ENCODE measurements at regions not wholly inside any gene's neighbourhood (a gene's known extent, or its start where the extent isn't known, plus 50 kb on each side); places are given as distances from the start of the nearest gene placed in this dataset.
"Not testable (repeated sequence)": the region's sequence is repeated elsewhere in the genome, so short reads cannot be mapped to it uniquely, and the experiment has no call there.

DNA sequence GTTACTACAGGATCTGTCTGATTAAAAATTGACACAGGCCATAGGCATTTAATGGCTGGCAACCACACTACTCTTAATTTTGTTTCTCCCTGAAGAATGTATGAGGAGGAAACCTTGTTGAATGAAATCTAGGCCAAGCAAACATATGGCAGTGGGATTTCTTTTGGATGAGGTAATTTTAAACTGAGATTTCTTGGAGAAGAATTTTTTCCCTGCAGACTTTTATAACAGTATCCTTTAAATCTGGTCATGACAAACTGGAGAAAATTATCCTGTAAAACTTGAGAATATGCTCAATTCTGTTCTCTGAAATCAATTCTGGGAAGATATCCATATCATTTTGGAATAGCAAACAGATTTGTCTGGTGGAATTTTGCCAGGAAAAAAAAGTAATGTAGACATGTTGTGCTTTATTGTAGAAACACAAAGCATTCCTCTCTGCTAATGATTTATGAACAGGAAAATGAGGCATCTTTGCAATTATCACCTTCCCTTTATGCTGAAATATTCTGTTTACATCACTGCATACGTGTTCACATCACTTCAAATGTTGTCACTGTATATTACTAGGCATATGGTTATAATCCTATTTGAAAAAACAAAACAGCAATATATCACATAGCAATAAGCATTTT, 108.3 kb upstream of the ARSJ start:
- no peak for DNase-seq (ENCODE audit: low read depth)

DNA sequence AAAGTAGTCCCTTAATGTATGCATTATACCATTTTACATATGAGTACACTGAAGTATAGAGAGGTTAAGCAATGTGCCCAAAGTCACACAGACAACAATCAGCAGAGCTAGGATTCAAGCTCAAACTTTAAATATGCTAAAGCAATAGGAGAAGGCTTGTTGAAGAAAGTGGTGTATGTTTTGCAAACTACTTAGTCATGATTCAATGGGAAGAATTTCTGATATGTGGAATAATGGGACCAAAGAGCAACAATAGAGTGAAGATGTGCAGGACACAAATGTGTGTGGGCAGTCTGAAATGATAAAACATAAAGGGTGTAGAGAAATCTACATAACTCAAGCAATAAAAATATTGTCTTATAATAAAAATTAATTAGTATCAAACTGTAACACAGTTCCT, 109.0 kb upstream of the ARSJ start:
- no peak for DNase-seq (ENCODE audit: low read depth)

DNA sequence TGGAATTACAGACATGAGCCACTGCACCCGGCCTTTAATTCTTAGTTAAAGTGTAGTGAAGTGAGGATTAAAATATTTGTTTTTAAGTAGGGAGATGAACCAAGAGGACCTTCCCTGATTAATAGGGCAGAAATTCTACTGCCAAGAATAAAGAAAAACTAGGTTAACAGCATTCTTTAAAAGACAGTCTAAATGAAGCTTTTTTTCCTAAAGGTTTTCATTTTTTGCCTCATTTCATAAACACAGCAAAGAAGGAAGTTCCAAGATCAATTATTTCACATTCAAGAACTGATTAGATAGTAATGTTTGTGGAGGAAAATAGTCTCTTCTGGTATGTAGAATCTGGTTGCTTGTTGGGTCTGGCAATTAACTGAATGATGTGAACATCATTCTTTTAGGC, 112.1 kb upstream of the ARSJ start:
- no peak for DNase-seq (ENCODE audit: low read depth)

DNA sequence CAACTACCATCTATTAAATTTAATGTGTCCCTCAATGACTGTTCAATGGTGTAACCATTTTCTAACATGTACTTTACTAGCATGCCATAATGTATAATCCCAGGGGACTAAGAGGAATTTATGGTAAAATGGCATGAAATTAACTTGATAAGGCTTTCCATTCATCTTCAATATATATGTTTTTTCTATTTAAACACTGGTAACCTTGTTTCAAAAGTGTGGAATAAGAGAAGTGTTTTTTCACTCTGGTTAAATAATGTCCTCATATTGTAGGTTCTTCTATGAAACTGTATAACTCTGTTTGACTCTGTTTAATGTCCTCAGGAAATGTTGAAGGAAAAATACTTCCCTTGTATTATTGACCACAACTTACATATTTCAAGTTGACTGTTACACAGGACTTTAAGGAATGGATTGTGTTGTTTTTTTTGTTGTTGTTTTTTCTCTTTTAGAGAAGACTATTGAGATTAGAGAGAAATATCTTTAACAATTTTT, 113.8 kb upstream of the ARSJ start:
- no peak for DNase-seq (ENCODE audit: low read depth)

DNA sequence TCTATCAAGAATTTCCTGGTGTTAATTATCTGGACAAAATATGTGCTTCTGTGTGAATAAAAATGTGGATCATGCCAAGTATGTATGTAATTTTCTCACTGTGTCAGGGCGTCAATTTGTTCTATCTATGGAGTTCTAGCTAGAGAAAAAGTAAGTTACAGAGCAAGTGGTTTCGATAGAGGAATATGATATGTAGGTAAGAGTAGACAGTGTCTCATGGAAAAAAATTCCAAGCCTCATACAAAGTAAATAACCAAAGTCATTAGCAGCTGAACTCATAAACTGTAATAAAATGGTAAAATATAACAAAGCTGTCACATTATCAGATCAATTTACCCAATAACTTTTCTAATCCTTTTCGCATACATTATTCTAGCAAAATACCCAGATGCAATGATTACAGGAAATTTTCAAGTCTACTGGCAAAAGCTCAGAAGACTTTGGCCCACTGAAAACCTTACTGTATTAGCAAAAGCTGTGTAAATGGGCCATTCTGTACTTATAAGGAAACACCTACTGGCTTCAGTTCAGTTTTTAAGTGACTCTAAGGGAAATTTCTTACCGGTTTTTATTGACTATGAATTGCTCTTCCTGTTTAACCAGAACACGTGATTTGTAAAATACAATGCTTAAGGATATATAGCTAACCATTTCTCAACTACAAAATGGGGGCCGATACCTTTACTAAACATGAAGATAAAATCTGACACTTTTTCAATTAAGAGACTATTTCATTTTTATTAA, 121.0 kb upstream of the ARSJ start:
- no peak for DNase-seq (ENCODE audit: low read depth)

DNA sequence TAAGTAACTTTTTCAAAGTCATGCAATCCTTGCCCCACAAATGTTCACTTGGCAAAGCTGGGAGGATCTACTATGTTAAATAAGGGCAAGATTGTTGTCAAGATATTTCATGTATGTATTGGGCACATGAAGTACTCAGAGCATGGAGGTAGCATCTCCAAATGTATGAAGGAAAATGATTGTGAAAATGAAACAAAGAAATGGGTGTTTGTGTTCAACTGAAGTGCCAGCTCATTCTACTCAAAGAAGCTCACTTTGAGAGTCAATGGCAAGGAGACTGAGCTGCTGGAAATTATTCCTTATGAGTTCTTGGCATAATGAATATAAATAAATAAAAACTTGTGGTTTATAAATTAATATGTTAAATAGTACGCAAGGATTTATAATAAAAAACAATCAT, 124.5 kb upstream of the ARSJ start:
- no peak for DNase-seq (ENCODE audit: low read depth)

DNA sequence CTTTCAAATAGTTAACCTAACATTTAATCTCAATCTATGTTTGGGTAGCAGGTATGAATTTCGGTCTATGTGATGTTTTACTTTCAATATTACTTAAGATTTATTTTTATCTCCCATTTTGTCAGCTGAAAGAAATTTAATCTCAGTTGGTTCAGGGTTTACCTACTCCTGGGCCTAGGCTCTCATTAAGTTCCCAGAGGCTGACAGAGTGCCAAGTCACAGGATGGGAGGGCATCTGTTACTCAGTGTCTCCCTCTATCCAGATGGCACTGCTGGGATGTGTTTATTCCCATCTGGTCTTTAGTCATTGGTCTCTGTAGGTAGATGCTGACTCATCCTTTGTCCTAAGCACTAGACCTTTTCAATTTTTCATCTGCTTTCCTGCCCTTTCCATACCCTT, 129.4 kb upstream of the ARSJ start:
- no peak for DNase-seq (ENCODE audit: low read depth)

DNA sequence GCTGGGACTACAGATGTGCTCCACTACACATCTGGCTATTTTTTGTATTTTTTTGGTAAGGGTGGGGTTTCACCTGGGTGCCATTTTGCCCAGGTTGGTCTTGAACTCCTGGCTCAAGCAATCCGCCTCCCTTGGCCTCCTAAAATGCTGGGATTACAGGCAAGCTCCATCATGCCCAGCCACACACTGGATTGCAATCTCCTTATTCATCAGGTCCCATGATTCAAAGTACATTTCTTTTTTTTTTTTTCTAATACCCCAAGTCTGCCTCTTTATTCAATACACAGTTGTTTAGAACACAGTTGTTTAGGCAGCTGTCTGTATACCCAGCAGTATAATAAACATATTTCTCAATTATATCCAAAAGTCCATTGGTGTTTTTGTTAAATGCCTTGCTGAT, 130.3 kb upstream of the ARSJ start:
- DNase-seq (ENCODE audit: low read depth), result no peak

DNA sequence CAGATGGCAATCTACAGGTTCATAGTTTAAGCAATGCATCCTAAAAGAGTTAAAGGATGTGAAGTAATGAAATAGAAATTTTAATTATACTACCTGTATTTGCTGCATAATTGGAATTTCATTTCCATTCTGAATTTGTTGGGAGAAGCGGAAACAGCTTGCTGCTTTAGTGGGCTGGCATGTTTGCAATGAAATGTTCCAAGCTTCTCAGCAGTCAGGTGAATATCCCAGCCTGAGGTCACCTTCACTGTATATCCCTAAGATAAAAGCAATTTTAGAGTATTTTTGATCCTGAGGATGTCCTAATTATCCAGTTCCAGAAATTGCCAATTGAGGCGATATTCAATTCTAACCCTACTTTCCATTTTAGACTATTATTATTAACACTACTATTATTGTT, 136.1 kb upstream of the ARSJ start:
- DNase-seq (ENCODE audit: low read depth), result no peak

DNA sequence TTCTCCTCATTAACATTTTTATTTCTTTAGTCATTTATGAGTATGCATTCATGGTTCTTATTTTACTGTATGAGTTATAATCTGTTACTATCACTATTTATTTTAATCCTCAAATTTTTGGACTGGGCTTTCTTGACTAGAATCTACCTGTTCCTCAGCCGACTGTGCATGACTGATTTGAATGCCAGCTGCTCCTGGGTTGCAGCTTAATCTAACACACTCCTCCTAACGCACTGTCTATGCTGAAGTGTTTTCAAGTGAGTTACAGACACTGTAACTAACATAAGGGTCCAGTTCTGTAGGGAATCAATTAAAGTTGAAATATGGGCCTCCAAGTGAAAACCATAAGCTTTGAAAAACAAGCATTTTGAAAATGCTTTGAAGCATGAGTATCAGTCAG, 137.4 kb upstream of the ARSJ start:
- no peak for DNase-seq (ENCODE audit: low read depth)

DNA sequence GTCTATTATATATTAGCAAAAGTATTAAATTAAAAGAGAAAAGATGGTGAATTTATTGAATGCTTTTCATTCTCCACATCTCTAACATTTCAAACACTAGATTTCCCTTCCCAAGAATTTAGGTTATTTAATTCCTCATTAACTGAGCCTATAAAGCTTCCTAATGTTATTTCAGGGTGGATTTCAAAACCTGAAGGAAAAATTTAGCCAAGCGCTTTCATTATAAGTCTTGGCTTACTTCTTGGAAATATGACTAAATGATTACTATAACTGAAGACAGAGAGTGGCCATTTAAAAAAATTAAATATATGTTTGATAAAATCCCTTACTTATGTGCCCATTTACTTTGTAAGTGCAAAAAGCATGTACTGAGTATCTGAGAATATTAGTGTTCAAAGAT, 141.8 kb upstream of the ARSJ start:
- DNase-seq (ENCODE audit: low read depth), result no peak

DNA sequence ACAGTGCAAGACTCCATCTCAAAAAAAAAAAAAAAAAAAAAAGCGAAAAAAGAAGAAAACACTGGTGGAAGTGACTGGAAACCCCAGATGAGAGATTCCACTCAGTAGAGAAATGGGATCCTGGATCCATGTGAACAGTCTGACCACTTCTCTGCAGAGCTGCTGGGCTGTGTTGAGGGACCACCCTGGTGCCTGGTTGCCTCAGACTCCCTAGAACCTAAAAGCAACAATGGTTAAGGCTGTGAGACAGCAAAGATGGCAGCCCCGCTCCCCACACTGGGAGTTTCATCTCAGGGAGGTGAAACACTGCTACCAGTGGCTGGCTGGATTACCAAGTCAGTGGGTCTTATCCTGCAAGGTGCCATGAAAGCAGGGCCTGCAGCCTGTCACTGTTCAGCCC, 152.8 kb upstream of the ARSJ start:
- DNase-seq (ENCODE audit: low read depth), result no peak

DNA sequence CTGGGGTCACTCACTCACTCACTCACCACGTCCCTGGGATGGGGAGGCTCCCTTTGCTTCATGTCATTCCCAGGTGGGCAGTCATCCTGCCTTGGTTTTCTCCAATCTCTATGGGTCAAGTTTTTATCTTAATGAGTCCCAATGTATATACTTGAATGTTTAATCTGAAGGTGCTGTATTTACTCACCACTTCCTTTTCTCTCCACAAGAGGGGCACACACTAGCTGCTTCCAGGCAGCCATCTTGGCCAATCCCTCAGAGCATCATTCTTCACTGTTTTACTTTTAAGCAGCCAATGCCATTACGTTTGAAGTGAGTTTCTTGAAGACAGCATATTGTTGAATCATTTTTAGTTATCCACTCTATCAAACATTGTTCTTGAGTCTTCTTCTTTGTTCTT, 153.4 kb upstream of the ARSJ start:
- DNase-seq (ENCODE audit: low read depth), result no peak

DNA sequence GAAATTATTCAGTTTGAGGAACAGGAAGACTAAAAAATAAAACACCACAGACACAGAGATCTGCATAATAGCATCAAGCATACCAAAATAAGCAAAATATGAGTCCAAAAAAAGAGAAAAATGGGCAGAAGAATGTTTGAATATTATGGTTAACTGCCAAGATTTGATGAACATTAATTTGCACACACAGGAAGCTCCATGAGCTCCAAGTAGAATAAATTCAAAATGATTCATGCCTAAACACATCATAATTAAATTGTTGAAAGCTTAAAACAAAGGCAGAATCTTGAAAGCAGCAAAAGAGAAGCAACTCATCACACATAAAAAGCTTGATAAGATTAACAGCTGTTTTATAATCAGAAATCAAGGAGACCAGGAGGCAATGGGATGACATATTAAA, 156.6 kb upstream of the ARSJ start:
- DNase-seq (ENCODE audit: low read depth), result no peak

DNA sequence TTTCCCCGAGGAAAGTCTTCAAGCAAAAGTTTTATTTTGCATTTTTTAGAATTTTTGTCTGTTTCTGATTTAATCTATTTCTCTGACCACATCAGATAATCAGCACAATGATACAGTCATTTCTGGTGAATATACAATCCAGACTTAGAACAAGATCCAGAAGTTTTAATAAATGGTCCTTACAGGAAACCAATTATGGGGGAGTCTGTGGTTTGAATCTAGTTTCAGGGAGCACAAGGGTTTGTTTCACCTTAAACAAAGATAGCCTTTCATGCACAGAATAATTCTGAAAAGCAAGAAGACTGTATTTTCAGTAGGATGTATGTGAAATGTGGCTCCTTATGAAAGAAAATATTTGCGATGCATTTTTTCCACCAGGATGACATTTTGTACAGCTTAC, 158.5 kb upstream of the ARSJ start:
- no peak for DNase-seq (ENCODE audit: low read depth)

DNA sequence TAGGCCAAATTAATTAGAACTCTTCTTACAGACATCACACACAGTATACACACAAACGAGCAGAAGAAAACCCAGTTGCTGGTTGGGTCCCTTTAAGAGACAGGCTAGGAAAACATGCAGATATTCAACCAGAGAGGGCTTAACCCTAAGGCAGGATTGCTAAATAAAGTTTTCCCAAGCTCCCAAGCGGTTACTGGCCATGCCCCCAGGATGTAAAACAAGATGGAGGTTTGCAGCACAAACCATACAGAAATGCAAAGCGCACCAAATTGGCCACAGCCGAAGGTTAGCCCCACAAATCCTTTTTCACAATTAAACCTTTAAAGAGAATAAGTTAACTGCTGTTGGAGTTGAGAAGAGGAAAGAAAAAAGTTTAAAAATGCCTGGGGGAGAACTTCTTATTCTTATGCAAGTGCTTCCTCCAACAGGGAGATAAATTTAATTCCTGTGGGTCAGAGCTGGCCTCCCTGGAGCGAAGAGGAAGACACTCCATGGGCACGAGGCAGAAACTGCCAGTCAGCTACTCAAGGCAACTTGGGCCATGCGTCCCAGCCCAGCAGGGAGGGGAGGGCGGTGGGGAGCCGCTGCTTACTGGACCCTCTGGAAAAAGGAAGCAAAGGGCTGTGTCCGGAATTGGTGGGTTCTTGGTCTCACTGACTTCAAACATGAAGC, 167.6 kb upstream of the ARSJ start:
- no peak for DNase-seq (ENCODE audit: low read depth)

DNA sequence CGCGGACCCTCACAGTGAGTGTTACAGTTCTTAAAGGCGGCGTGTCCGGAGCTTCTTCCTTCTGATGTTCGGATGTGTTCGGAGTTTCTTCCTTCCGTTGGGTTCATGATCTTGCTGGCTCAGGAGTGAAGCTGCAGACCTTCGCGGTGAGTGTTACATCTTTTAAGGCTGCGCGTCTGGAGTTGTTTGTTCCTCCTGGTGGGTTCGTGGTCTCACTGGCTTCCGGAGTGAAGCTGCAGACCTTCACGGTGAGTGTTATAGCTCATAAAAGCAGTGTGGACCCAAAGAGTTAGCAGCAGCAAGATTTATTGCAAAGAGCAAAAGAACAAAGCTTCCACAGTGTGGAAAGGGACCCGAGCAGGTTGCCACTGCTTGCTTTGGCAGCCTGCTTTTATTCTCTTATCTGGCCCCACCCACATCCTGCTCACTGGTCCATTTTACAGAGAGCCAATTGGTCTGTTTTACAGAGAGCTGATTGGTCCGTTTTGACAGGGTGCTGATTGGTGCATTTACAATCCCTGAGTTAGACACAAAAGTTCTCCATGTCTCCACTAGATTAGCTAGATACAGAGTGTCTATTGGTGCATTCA, 168.3 kb upstream of the ARSJ start:
- DNase-seq (ENCODE audit: low read depth), result not testable (repeated sequence)

DNA sequence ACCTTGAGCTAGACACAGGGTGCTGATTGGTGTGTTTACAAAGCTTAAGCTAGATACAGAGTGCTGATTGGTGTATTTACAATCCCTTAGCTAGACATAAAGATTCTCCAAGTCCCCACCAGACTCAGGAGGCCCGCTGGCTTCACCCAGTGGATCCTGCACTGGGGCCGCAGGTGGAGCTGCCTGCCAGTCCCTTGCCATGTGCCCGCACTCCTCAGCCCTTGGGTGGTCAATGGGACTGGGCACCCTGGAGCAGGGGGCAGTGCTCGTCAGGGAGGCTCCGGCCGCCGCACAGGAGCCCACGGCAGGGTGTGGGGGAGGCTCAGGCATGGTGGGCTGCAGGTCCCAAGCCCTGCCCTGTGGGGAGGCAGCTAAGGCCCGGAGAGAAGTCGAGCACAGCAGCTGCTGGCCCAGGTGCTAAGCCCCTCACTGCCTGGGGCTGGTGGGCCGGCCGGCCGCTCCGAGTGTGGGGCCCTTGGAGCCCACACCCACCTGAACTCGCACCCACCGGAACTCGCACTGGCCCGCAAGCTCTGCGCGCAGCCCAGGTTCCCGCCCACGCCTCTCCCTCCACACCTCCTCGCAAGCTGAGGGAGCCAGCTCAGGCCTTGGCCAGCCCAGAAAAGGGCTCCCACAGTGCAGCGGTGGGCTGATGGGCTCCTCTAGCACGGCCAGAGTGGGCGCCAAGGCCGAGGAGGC, 169.1 kb upstream of the ARSJ start:
- DNase-seq (ENCODE audit: low read depth), result not testable (repeated sequence)

DNA sequence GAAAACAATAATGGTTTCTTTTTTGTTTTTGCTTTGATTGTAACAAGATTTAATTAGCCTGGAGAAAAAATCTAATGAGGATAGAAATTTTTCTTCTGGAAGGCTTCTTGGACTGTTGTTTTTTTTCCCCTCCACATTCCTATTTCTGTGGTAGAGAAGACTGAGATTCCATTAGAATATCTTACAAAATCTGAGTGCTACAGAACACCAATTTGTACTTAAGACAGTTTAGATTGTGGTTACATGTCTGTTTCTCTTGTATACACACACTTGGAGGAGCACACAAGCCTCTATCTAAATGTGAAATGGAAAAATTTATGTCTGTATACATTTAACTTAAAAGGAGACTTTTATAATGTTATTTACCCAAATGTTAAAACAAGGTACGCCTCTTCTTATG, 176.9 kb upstream of the ARSJ start:
- DNase-seq (ENCODE audit: low read depth), result no peak

DNA sequence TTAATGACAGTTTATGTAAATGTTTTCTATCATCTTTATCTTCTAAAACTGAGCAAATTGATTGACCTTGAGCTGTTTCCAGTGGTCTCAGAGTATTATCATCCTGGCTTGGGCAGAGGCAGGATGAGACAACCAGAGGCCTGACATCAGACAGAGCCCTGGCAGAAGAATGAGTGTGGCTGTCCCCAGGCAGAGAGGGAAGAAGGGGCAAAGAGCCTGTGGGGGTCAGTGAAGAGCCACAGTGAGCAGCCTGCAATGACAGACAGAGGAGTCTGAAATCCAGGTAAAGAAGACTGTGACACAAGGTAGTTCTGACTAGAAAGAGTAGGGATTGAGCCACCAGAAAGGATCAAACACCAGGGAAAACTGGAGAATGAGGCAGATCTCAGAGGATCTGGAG, 182.4 kb upstream of the ARSJ start:
- no peak for DNase-seq (ENCODE audit: low read depth)

DNA sequence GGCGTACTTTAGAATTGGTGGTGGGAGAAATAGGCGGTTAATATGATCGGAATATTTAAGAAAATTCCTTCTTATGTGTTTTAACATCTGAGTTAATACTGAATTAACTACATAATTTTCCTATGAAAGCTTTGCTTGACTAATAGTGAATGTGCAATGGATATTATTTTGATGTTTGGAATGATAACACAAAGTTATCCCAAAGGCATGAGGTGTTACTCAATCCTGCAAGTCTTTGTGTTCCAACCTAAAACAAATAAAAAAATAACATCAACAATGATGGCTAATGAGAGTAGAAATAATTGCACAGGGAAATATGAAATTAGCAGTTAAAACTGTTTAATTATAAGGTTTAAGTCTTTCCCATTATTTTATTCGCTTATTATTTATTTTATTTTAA, 183.6 kb upstream of the ARSJ start:
- DNase-seq (ENCODE audit: low read depth), result no peak

DNA sequence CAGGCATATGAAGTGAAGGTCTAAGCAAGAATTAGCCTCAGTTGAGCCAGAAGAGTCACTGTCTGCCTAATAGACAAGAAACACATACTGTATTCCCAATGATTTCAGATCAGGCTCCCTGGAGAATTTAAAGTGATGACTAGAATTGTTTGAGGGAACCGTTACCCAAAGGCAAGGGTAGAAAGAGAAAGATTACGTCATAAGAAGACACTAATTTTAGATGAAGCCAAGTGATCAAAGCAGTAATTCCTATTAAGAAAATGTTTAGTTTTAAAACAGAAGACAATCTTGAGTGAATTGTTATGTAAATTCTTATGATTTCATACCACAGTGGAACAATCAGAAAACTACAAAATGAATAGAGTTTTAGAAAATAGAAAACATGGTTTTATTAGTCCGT, 194.5 kb upstream of the ARSJ start:
- DNase-seq (ENCODE audit: low read depth), result no peak

All from activated T-helper 1 cell treated with Interleukin-2 at 50 U/mL for 16 hours (primary cell).